ENCODE measurements at regions not wholly inside any gene's neighbourhood (a gene's known extent, or its start where the extent isn't known, plus 50 kb on each side); places are given as distances from the start of the nearest gene placed in this dataset.

GRCh38 chr1:79988401-79988800 lies 981.9 kb upstream of the ADGRL4 start:
- no peak for DNase-seq (ENCODE audit: low spot score)
- TF ChIP-seq, protein P1, sequence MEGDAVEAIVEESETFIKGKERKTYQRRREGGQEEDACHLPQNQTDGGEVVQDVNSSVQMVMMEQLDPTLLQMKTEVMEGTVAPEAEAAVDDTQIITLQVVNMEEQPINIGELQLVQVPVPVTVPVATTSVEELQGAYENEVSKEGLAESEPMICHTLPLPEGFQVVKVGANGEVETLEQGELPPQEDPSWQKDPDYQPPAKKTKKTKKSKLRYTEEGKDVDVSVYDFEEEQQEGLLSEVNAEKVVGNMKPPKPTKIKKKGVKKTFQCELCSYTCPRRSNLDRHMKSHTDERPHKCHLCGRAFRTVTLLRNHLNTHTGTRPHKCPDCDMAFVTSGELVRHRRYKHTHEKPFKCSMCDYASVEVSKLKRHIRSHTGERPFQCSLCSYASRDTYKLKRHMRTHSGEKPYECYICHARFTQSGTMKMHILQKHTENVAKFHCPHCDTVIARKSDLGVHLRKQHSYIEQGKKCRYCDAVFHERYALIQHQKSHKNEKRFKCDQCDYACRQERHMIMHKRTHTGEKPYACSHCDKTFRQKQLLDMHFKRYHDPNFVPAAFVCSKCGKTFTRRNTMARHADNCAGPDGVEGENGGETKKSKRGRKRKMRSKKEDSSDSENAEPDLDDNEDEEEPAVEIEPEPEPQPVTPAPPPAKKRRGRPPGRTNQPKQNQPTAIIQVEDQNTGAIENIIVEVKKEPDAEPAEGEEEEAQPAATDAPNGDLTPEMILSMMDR (IDR thresholded peaks at IDR 0.05; ENCODE audit: borderline replicate concordance, control extremely low read depth, extremely low read depth, insufficient read depth, missing control alignments), result no peak
- in situ Hi-C loops (cut with MboI; ENCODE audit: low sequenced_read_pairs, unreplicated experiment), result no loop called here

DNA sequence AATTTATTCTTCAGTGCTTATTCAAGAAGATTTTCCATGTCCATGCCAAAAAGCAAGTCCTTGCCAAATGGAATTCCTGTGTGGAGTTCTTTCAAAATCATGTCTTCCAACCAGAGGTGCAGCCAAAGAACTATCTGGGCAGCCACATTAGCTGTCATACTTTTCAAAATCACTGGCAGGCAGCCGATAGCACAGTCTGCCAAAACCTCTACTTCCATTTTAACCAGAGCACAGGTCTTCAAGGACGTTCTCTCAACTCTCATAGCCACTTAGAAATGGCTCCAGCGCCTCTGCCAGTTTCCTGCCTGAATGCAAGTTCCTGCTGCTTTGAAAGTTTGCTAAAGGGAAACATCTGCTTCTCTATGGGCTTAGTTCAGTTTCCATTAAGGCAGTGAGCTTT lies 975.7 kb upstream of the ADGRL4 start:
- in situ Hi-C loops (cut with MboI; ENCODE audit: low sequenced_read_pairs, unreplicated experiment), result no loop called here
- TF ChIP-seq, protein P1 (IDR thresholded peaks at IDR 0.05; ENCODE audit: borderline replicate concordance, control extremely low read depth, extremely low read depth, insufficient read depth, missing control alignments), result no peak
- no peak for DNase-seq (ENCODE audit: low spot score)

GRCh38 chr1:79981481-79981880 lies 975.0 kb upstream of the ADGRL4 start:
- no peak for DNase-seq (ENCODE audit: low spot score)
- TF ChIP-seq, protein P1 (IDR thresholded peaks at IDR 0.05; ENCODE audit: borderline replicate concordance, control extremely low read depth, extremely low read depth, insufficient read depth, missing control alignments), result no peak
- in situ Hi-C loops (cut with MboI; ENCODE audit: low sequenced_read_pairs, unreplicated experiment), result no loop called here

GRCh38 chr1:79979346-79979745 lies 972.8 kb upstream of the ADGRL4 start:
- in situ Hi-C loops (cut with MboI; ENCODE audit: low sequenced_read_pairs, unreplicated experiment), result no loop called here
- TF ChIP-seq, protein P1 (IDR thresholded peaks at IDR 0.05; ENCODE audit: borderline replicate concordance, control extremely low read depth, extremely low read depth, insufficient read depth, missing control alignments), result no peak
- DNase-seq (ENCODE audit: low spot score), result no peak

- in situ Hi-C loops (cut with MboI; ENCODE audit: low sequenced_read_pairs, unreplicated experiment), result no loop called here
- TF ChIP-seq, protein P1 (IDR thresholded peaks at IDR 0.05; ENCODE audit: borderline replicate concordance, control extremely low read depth, extremely low read depth, insufficient read depth, missing control alignments), result no peak
- no peak for DNase-seq (ENCODE audit: low spot score)
Observed at GRCh38 chr1:79976287-79976686, 969.8 kb upstream of the ADGRL4 start.

DNA sequence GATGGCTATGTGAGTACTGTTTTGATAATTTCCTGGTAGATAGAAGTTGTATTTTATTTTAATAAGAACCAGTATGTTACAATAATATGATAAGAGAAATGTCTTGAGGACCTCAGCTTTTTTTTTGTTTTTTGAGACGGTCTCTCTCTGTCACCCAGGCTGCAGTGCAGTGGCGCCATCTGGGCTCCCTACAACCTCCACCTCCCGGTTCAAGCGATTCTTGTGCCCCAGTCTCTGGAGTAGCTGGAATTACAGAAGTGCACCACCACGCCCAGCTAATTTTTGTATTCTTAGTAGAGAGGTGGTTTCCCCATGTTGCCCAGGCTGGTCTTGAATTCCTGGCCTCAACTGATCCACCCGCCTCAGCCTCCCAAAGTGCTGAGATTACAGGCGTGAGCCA lies 968.1 kb upstream of the ADGRL4 start:
- TF ChIP-seq, protein P1 (IDR thresholded peaks at IDR 0.05; ENCODE audit: borderline replicate concordance, control extremely low read depth, extremely low read depth, insufficient read depth, missing control alignments), result no peak
- in situ Hi-C loops (cut with MboI; ENCODE audit: low sequenced_read_pairs, unreplicated experiment), result no loop called here

GRCh38 chr1:79969886-79970285 lies 963.4 kb upstream of the ADGRL4 start:
- in situ Hi-C loops (cut with MboI; ENCODE audit: low sequenced_read_pairs, unreplicated experiment), result no loop called here
- TF ChIP-seq, protein P1 (IDR thresholded peaks at IDR 0.05; ENCODE audit: borderline replicate concordance, control extremely low read depth, extremely low read depth, insufficient read depth, missing control alignments), result no peak
- no peak for DNase-seq (ENCODE audit: low spot score)

More for the DNA sequence above, 968.1 kb upstream of the ADGRL4 start:
- DNase-seq (ENCODE audit: low spot score), result no peak
